ENCODE measurements at regions not wholly inside any gene's neighbourhood (a gene's known extent, or its start where the extent isn't known, plus 50 kb on each side); places are given as distances from the start of the nearest gene placed in this dataset.

GRCh38 chr9:10773136-10773535 is 160.3 kb upstream of the PTPRD start:
- TF ChIP-seq, protein P1, sequence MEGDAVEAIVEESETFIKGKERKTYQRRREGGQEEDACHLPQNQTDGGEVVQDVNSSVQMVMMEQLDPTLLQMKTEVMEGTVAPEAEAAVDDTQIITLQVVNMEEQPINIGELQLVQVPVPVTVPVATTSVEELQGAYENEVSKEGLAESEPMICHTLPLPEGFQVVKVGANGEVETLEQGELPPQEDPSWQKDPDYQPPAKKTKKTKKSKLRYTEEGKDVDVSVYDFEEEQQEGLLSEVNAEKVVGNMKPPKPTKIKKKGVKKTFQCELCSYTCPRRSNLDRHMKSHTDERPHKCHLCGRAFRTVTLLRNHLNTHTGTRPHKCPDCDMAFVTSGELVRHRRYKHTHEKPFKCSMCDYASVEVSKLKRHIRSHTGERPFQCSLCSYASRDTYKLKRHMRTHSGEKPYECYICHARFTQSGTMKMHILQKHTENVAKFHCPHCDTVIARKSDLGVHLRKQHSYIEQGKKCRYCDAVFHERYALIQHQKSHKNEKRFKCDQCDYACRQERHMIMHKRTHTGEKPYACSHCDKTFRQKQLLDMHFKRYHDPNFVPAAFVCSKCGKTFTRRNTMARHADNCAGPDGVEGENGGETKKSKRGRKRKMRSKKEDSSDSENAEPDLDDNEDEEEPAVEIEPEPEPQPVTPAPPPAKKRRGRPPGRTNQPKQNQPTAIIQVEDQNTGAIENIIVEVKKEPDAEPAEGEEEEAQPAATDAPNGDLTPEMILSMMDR (IDR thresholded peaks at IDR 0.05): no peak
- TF ChIP-seq POLR2A (IDR thresholded peaks at IDR 0.05): no peak

Data from heart left ventricle (tissue), 13 donors.